Nephron (organoid): ENCODE measurements at regions not wholly inside any gene's neighbourhood (a gene's known extent, or its start where the extent isn't known, plus 50 kb on each side); places are given as distances from the start of the nearest gene placed in this dataset.

Source experiments
- H3K27ac Mint-ChIP-seq, 3 experiments: 2 replicates each; pipeline ENCODE4 v1.8.0; 2020; ENCODE audit warnings: mixed read lengths in 3 of 3, mild to moderate bottlenecking in 2 of 3, moderate library complexity in 1 of 3
- H3K27me3 Mint-ChIP-seq: 2 replicates; pipeline ENCODE4 v1.8.0; 2021; ENCODE audit warnings: low read depth, mild to moderate bottlenecking, moderate library complexity, mixed read lengths
- H3K36me3 Mint-ChIP-seq: 2 replicates; pipeline ENCODE4 v1.8.0; 2020; ENCODE audit warnings: low read depth, mixed read lengths
- H3K4me1 Mint-ChIP-seq: 2 replicates; pipeline ENCODE4 v1.8.0; 2020; ENCODE audit warnings: mixed read lengths
- H3K4me3 Mint-ChIP-seq, 3 experiments: 2 replicates each; pipeline ENCODE4 v1.8.0; 2020; ENCODE audit warnings: mild to moderate bottlenecking in 3 of 3, mixed read lengths in 3 of 3, moderate library complexity in 2 of 3
- H3K9me3 Mint-ChIP-seq: 2 replicates; pipeline ENCODE4 v1.8.0; 2020; ENCODE audit warnings: mixed read lengths
- CTCF ChIP-seq, 3 experiments: fragments of 200-600 bp; sonication (generic); IDR thresholded peaks; one replicate each; pipeline ENCODE4 v1.5.0; 2021; ENCODE audit warnings: antibody characterized with exemption in 3 of 3; ENCODE audit not compliant: unreplicated experiment in 3 of 3

GRCh38 chr1:209059981-209060380, 523.5 kb upstream of the CAMK1G start:
- no peak for TF ChIP-seq CTCF (IDR thresholded peaks at IDR 0.05; ENCODE audit: unreplicated experiment in 3 of 3)
- Mint-ChIP-seq H3K27me3 (peaks cover 6% of the 10 kb centered on the region), H3K27ac (no peak overlapping the region), H3K36me3 (no peaks in the 10 kb centered on the region), H3K4me3 (no peak overlapping the region), H3K4me1 (peaks cover 40% of the 10 kb centered on the region), H3K9me3 (peaks cover 16% of the 10 kb centered on the region)

- no peaks in the 10 kb centered on the region for H3K9me3 Mint-ChIP-seq
- peaks cover 8% of the 10 kb centered on the region for H3K27me3 Mint-ChIP-seq
- no peak for TF ChIP-seq CTCF (IDR thresholded peaks at IDR 0.05; ENCODE audit: unreplicated experiment in 3 of 3)
Observed at GRCh38 chr1:209062081-209062620, 521.4 kb upstream of the CAMK1G start.

GRCh38 chr1:209062863-209063262, 520.7 kb upstream of the CAMK1G start:
- Mint-ChIP-seq H3K9me3 (no peaks in the 10 kb centered on the region), H3K4me1 (peaks cover 40% of the 10 kb centered on the region), H3K36me3 (no peaks in the 10 kb centered on the region), H3K27ac (peak overlapping the region in 1 of 3 experiments; percentile 46), H3K4me3 (no peak overlapping the region), H3K27me3 (peaks cover 8% of the 10 kb centered on the region)
- no peak for TF ChIP-seq CTCF (IDR thresholded peaks at IDR 0.05; ENCODE audit: unreplicated experiment in 3 of 3)

More at GRCh38 chr1:209062081-209062620, 521.4 kb upstream of the CAMK1G start:
- H3K4me1 Mint-ChIP-seq, result peaks cover 40% of the 10 kb centered on the region
- peak overlapping the region in 2 of 3 experiments; percentile 46 to 51 for H3K27ac Mint-ChIP-seq
- H3K4me3 Mint-ChIP-seq, result no peak overlapping the region
- H3K36me3 Mint-ChIP-seq, result no peaks in the 10 kb centered on the region

- H3K27ac Mint-ChIP-seq, result no peak overlapping the region
- no peaks in the 10 kb centered on the region for H3K9me3 Mint-ChIP-seq
- TF ChIP-seq CTCF (IDR thresholded peaks at IDR 0.05; ENCODE audit: unreplicated experiment in 3 of 3), result no peak
- peaks cover 8% of the 10 kb centered on the region for H3K27me3 Mint-ChIP-seq
- peaks cover 39% of the 10 kb centered on the region for H3K4me1 Mint-ChIP-seq
- H3K4me3 Mint-ChIP-seq, result no peak overlapping the region
- H3K36me3 Mint-ChIP-seq, result no peaks in the 10 kb centered on the region
Observed at GRCh38 chr1:209063767-209064659, 519.5 kb upstream of the CAMK1G start.

- peaks cover 30% of the 10 kb centered on the region for H3K4me1 Mint-ChIP-seq
- no peak overlapping the region for H3K27ac Mint-ChIP-seq
- H3K36me3 Mint-ChIP-seq, result no peaks in the 10 kb centered on the region
- TF ChIP-seq CTCF (IDR thresholded peaks at IDR 0.05; ENCODE audit: unreplicated experiment in 3 of 3), result no peak
- H3K27me3 Mint-ChIP-seq, result peaks cover 4% of the 10 kb centered on the region
- no peak overlapping the region for H3K4me3 Mint-ChIP-seq
- H3K9me3 Mint-ChIP-seq, result no peaks in the 10 kb centered on the region
Observed at GRCh38 chr1:209064850-209065706, 518.4 kb upstream of the CAMK1G start.
